ENCODE measurements at regions not wholly inside any gene's neighbourhood (a gene's known extent, or its start where the extent isn't known, plus 50 kb on each side); places are given as distances from the start of the nearest gene placed in this dataset.

DNA sequence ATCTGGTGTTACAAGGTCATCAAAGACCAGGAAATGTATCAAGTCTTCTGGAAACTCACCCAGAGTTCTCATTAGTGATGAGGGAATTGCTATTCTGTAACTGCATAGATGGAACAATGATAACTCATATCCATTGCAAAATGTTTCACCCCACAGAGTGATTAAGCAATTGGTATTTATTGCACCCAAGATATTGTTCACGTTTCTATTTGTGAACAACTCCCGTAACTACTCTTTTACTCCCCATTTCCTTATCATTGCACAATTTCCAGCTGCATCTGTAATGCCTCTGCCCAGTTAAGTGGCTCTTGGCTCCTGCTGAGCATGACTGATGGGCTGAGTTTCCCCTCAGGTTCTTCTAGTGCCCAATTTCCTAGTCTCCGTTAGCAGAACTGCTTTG lies 108.7 kb upstream of the PRICKLE1 start:
- no peak for TF ChIP-seq POLR2A (IDR thresholded peaks at IDR 0.05)
- TF ChIP-seq, protein P1, sequence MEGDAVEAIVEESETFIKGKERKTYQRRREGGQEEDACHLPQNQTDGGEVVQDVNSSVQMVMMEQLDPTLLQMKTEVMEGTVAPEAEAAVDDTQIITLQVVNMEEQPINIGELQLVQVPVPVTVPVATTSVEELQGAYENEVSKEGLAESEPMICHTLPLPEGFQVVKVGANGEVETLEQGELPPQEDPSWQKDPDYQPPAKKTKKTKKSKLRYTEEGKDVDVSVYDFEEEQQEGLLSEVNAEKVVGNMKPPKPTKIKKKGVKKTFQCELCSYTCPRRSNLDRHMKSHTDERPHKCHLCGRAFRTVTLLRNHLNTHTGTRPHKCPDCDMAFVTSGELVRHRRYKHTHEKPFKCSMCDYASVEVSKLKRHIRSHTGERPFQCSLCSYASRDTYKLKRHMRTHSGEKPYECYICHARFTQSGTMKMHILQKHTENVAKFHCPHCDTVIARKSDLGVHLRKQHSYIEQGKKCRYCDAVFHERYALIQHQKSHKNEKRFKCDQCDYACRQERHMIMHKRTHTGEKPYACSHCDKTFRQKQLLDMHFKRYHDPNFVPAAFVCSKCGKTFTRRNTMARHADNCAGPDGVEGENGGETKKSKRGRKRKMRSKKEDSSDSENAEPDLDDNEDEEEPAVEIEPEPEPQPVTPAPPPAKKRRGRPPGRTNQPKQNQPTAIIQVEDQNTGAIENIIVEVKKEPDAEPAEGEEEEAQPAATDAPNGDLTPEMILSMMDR (IDR thresholded peaks at IDR 0.05), result no peak

Measured in adrenal gland (tissue), 5 donors.